GM12878 (cell line): ENCODE measurements at regions not wholly inside any gene's neighbourhood (a gene's known extent, or its start where the extent isn't known, plus 50 kb on each side); places are given as distances from the start of the nearest gene placed in this dataset.

Experiments used
- ATAC-seq: fragments of 200-7000 bp; cut with Tn5 transposase; 3 replicates; pipeline ENCODE4 v1.9.1; 2020; ENCODE audit warnings: mild to moderate bottlenecking, moderate library complexity
- BruUV-seq: library from RNA; stranded (reverse); fragments of 400-500 nt; replicated peaks from 2 replicates; lab custom pipeline; 2021; lab: Mats Ljungman, UMichigan
- CTCF ChIA-PET: fragments of 300-600 bp; sonication (Branson Sonifier 250); formaldehyde crosslinking; extraction: SDS; loops from one replicate; lab custom pipeline; 2021; ENCODE audit warnings: inconsistent platforms; lab: Yijun Ruan, JAX
- POLR2A ChIA-PET: fragments of 350-600 bp; formaldehyde crosslinking; extraction: SDS; loops from one replicate; lab custom pipeline; 2021; ENCODE audit warnings: inconsistent platforms; lab: Charles Lee
- RAD21 ChIA-PET: fragments of 300-600 bp; sonication (Branson Sonifier 250); formaldehyde crosslinking; loops from one replicate; lab custom pipeline; 2023; ENCODE audit warnings: antibody characterized with exemption; ENCODE audit not compliant: unreplicated experiment; lab: Charles Lee
- SMC1A ChIA-PET: fragments of 300-600 bp; sonication (Branson Sonifier 250); formaldehyde crosslinking; loops from one replicate; lab custom pipeline; 2023; ENCODE audit not compliant: unreplicated experiment, uncharacterized antibody; lab: Charles Lee
- DNase-seq: peaks from one replicate; pipeline ENCODE4 v3.0.0-alpha.2; 2011; ENCODE audit warnings: low read depth, low spot score
- FAIRE-seq: peaks from 3 replicates; lab custom pipeline; 2011; peaks lifted over from hg19 to GRCh38; lab: Jason Lieb, UNC
- H2AFZ ChIP-seq: 2 replicates; pipeline ENCODE4 v1.6.0; 2011; ENCODE audit warnings: low read depth, low read length, control low read depth; ENCODE audit not compliant: control insufficient read depth
- H3K27ac ChIP-seq: 2 replicates; pipeline ENCODE4 v1.5.1; 2011; ENCODE audit warnings: control low read depth; ENCODE audit not compliant: control insufficient read depth, insufficient read depth
- H3K27me3 ChIP-seq, 2 experiments: replicated peaks in 1 of 2; 2 replicates each; pipeline versions ENCODE4 v1.6.0 to v1.6.1; 2011; ENCODE audit warnings: low read length in 1 of 2; ENCODE audit not compliant: control insufficient read depth in 2 of 2, insufficient read depth in 2 of 2
- H3K36me3 ChIP-seq, 2 experiments: 2 replicates each; pipeline ENCODE4 v1.5.1; 2011; ENCODE audit warnings: low read length in 1 of 2; ENCODE audit not compliant: control insufficient read depth in 2 of 2, insufficient read depth in 2 of 2
- H3K4me1 ChIP-seq: 2 replicates; pipeline ENCODE4 v1.6.1; 2011; ENCODE audit warnings: mild to moderate bottlenecking, low read length, moderate library complexity, mixed read lengths; ENCODE audit not compliant: control insufficient read depth, insufficient read depth
- H3K4me2 ChIP-seq: 2 replicates; pipeline ENCODE4 v1.6.0; 2011; ENCODE audit warnings: control low read depth; ENCODE audit not compliant: control insufficient read depth, insufficient read depth
- H3K4me3 ChIP-seq: fragments of 200-600 bp; sonication (generic); 2 replicates; pipeline ENCODE4 v1.5.1; 2016
- H3K79me2 ChIP-seq: 2 replicates; pipeline ENCODE4 v1.6.0; 2011; ENCODE audit warnings: low read length; ENCODE audit not compliant: control insufficient read depth, insufficient read depth
- H3K9ac ChIP-seq: 2 replicates; pipeline ENCODE4 v1.8.0; 2011; ENCODE audit warnings: low read length, control low read depth, mixed read lengths; ENCODE audit not compliant: control insufficient read depth, insufficient read depth
- H3K9me3 ChIP-seq: replicated peaks from 3 replicates; pipeline ENCODE4 v1.5.1; 2011; ENCODE audit warnings: mild to moderate bottlenecking, low read length; ENCODE audit not compliant: control insufficient read depth, insufficient read depth
- H4K20me1 ChIP-seq: 2 replicates; pipeline ENCODE4 v1.6.0; 2011; ENCODE audit not compliant: control insufficient read depth, insufficient read depth
- CBX5 ChIP-seq: sonication (generic); IDR thresholded peaks from 2 replicates; pipeline ENCODE4 v1.6.1; 2016; ENCODE audit warnings: low read depth, moderate library complexity, mild to moderate bottlenecking, inconsistent platforms
- HSF1 ChIP-seq: fragments of 150-350 bp; IDR thresholded peaks from 2 replicates; pipeline ENCODE4 v1.6.1; 2014; ENCODE audit warnings: mild to moderate bottlenecking, low read depth, low read length
- MAX ChIP-seq: IDR thresholded peaks from 2 replicates; pipeline ENCODE4 v1.6.1; 2012; ENCODE audit warnings: low read depth, low read length, improper control_type of control experiment
- MEF2B ChIP-seq: fragments of 450-650 bp; IDR thresholded peaks from 2 replicates; pipeline ENCODE4 v1.6.1; 2018; ENCODE audit warnings: mild to moderate bottlenecking, moderate library complexity; ENCODE audit not compliant: partially characterized antibody, poor library complexity, severe bottlenecking
- NFYA ChIP-seq: IDR thresholded peaks from 2 replicates; pipeline ENCODE4 v1.6.1; 2011; ENCODE audit warnings: low read depth, mild to moderate bottlenecking, low read length, improper control_type of control experiment, borderline replicate concordance
- SMAD1 ChIP-seq: fragments of 450-650 bp; IDR thresholded peaks from 2 replicates; pipeline ENCODE4 v1.6.1; 2018; ENCODE audit warnings: mild to moderate bottlenecking, low read depth; ENCODE audit not compliant: partially characterized antibody
- SUPT20H ChIP-seq: IDR thresholded peaks from 2 replicates; pipeline ENCODE4 v1.6.1; 2011; ENCODE audit warnings: low read depth, mild to moderate bottlenecking, low read length, moderate library complexity, borderline replicate concordance; ENCODE audit not compliant: control insufficient read depth
- TARDBP ChIP-seq: IDR thresholded peaks from 2 replicates; pipeline ENCODE4 v1.6.1; 2016; ENCODE audit warnings: borderline replicate concordance
- ZNF274 ChIP-seq: IDR thresholded peaks from one replicate; pipeline ENCODE4 v1.8.0; 2011; ENCODE audit not compliant: insufficient read length, insufficient read depth
- WGBS: methylation state at CpG from one replicate; pipeline ENCODE4 v1.1.6; 2016; ENCODE audit warnings: low lambda C conversion rate; ENCODE audit not compliant: insufficient replicate concordance, insufficient coverage; ENCODE audit errors: missing lambda C conversion rate; 5-methylcytosine and 5-hydroxymethylcytosine counted together
- in situ Hi-C: fragments of 300-500 bp; cut with MboI; formaldehyde crosslinking; loops from 9 replicates; pipeline ENCODE4 v1.14.3; 2018; ENCODE audit warnings: mixed read lengths
- intact Hi-C: fragments of 100-400 bp; cut with micrococcal nuclease; formaldehyde crosslinking; loops from one replicate; pipeline ENCODE4 v1.14.2; 2022; ENCODE audit not compliant: unreplicated experiment
- TF ChIP-seq, protein P1 (sequence below): fragments of 450-650 bp; IDR thresholded peaks from 2 replicates; pipeline ENCODE4 v1.6.1; 2017; ENCODE audit warnings: mild to moderate bottlenecking, moderate library complexity

DNA sequence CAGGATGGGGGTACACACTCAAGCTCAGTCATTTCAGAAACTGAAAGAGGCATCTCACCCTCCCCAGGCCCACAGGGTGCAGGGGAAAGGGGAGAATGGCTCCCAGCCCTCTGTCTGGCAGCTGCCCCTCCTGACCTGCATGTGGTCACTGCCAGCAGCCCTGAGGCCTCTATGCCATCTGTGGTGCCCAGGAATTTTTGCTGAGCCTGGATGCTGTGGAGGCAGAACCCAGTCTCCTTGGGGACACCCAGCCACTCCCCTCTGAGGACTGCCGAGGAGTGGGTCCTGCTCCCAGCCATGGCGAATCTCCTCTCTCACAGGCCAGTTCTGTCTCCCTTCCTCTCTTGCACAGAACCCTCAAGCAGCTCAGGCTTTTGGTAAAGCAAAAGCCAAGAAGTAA, 104.0 kb upstream of the ALDH1B1 start:
- H3K4me1 ChIP-seq: no peaks in the 10 kb centered on the region
- TF ChIP-seq SUPT20H (no peak), CBX5 (no peak), HSF1 (no peak), SMAD1 (no peak), ZNF274 (no peak), NFYA (no peak), MEF2B (no peak), TARDBP (no peak), MAX (no peak)
- TF ChIP-seq, protein P1, sequence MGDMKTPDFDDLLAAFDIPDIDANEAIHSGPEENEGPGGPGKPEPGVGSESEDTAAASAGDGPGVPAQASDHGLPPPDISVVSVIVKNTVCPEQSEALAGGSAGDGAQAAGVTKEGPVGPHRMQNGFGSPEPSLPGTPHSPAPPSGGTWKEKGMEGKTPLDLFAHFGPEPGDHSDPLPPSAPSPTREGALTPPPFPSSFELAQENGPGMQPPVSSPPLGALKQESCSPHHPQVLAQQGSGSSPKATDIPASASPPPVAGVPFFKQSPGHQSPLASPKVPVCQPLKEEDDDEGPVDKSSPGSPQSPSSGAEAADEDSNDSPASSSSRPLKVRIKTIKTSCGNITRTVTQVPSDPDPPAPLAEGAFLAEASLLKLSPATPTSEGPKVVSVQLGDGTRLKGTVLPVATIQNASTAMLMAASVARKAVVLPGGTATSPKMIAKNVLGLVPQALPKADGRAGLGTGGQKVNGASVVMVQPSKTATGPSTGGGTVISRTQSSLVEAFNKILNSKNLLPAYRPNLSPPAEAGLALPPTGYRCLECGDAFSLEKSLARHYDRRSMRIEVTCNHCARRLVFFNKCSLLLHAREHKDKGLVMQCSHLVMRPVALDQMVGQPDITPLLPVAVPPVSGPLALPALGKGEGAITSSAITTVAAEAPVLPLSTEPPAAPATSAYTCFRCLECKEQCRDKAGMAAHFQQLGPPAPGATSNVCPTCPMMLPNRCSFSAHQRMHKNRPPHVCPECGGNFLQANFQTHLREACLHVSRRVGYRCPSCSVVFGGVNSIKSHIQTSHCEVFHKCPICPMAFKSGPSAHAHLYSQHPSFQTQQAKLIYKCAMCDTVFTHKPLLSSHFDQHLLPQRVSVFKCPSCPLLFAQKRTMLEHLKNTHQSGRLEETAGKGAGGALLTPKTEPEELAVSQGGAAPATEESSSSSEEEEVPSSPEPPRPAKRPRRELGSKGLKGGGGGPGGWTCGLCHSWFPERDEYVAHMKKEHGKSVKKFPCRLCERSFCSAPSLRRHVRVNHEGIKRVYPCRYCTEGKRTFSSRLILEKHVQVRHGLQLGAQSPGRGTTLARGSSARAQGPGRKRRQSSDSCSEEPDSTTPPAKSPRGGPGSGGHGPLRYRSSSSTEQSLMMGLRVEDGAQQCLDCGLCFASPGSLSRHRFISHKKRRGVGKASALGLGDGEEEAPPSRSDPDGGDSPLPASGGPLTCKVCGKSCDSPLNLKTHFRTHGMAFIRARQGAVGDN: no peak
- 0% methylated on average over 2 of the region's 2 CpGs for WGBS
- ChIA-PET POLR2A (no interaction called here), CTCF (interaction anchor here (1.0 kb wide), 1 partner anchor 24 kb away, joined by 6 read pairs; no protein-coding TSS in a partner anchor), SMC1A (interaction anchor here (1.5 to 1.6 kb wide), 2 partner anchors 9 to 61 kb away, joined by 3 to 4 read pairs; no protein-coding TSS in a partner anchor), RAD21 (no interaction called here)
- in situ Hi-C loops: no loop called here
- FAIRE-seq (no peak), DNase-seq (no peak), ATAC-seq (no peak)
- H3K9me3 ChIP-seq: no peaks in the 10 kb centered on the region
- no peak overlapping the region for H3K27ac ChIP-seq
- H3K4me3 ChIP-seq: no peak overlapping the region
- H3K9ac ChIP-seq: no peak overlapping the region
- no peaks in the 10 kb centered on the region for H3K79me2 ChIP-seq
- BruUV-seq: no TSS peak
- H3K36me3 ChIP-seq: no peaks in the 10 kb centered on the region
- no peaks in the 10 kb centered on the region for H4K20me1 ChIP-seq
- H2AFZ ChIP-seq: no peak overlapping the region
- intact Hi-C loops: no loop called here
- H3K27me3 ChIP-seq: no peaks in the 10 kb centered on the region; a peak in 1 of 4 replicates
- H3K4me2 ChIP-seq: no peak overlapping the region
